Endometrial microvascular endothelial cells (primary cell): ENCODE measurements at regions not wholly inside any gene's neighbourhood (a gene's known extent, or its start where the extent isn't known, plus 50 kb on each side); places are given as distances from the start of the nearest gene placed in this dataset.

Experiments used
- in situ Hi-C: cut with HindIII; loops from 2 replicates; pipeline ENCODE4 v1.10.0; 2017; ENCODE audit warnings: low sequenced_read_pairs, low pct_unique_long_range_greater_than_20kb; ENCODE audit errors: inconsistent ontology term

DNA sequence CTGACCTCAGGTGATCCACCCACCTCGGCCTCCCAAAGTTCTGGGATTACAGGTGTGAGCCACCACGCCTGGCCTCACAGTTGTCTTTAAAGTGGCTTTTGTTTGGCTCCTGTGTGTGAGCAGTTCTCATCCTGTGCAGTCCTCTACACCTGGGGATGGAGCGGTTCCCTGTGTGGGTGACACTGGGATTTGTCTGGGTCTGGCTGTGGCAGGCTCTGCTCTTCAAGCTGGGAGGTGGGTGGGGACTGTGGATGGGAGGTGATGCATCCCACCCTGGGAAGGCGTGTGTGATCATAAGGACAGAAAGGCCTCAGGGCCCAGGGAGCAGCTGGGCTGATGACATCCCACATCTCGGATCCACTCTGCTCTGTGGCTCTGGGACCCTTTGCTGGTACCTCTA lies 1266.8 kb downstream of the BRD1 start:
- in situ Hi-C loops = no loop called here

DNA sequence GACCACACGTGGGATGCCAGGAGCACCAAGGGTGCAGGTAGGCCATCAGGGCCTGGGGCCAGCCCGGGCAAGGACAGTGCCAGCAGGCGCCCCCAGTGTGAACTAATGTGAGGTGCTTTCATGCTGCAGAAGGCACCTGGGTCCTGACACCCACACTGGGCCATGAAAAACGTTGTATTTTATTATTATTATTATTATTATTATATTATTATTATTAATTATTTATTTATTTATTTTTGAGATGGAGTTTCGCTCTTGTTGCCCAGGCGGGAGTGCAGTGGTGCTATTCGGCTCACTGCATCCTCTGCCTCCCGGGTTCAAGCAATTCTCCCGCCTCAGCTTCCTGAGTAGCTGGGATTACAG lies 1267.3 kb downstream of the BRD1 start:
- in situ Hi-C loops = no loop called here

DNA sequence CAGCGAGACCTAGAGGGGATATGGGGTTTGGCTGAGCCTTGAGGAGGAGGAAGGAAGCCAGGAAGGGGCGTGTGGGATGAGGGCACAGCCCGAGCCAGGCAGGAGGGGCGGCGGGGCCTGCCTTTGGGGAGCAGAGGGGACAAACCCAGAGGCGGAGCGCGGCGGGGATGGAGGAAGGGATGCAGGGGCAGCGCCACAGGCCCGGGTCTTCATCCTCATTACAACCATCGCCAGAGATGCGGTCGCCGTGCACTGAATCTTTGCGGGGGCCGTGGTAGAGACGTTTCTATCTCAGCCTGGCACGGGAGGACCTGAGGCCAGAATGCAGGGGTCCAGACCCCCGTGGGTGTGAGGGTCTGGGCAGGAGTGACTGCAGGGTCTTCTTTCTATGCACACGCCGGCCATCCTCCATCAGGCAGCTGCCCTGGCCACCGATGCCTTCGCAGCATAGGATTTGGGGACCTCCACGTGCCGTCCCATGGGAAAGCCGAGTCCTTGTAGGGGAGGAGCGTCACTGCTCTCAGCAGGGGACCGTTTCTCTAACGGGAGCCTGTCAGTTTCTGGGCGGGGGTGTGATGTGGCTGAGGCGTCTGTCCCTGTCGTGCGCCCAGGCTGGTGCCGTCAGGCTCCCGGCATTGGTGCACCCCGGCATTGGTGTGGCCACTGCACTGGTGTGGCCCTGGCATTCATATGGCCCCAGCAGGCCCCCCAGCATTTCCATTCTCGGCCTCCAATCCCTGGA lies 1267.9 kb downstream of the BRD1 start:
- in situ Hi-C loops = no loop called here

- in situ Hi-C loops = no loop called here
These were observed 1268.9 kb downstream of the BRD1 start for GRCh38 chr22:48558606-48559402.

- in situ Hi-C loops = no loop called here
These were observed 1269.7 kb downstream of the BRD1 start for GRCh38 chr22:48558016-48558415.

DNA sequence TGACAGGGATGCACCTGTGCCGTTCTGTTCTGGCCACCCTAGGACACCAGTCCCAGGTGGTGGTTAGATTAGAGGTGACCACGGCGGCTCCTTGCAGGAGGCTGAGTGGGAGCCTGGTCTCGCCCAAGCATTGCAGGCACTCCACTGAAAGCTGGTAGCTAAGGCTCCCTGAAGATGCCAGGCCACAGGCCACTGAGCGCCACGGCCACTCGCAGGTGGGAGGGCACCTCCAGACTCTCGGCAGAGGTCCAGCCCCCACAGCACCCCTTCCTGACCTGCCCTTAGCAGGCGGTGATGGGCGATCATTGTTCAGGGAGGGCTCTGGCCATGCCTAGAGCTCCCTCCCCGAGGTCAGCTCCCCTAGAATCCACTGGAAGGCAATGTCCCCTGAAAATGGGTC lies 1270.2 kb downstream of the BRD1 start:
- in situ Hi-C loops = no loop called here

- in situ Hi-C loops = no loop called here
These were observed 1270.9 kb downstream of the BRD1 start for GRCh38 chr22:48556751-48557150.

GRCh38 chr22:48556222-48556621 lies 1271.5 kb downstream of the BRD1 start:
- in situ Hi-C loops = no loop called here

DNA sequence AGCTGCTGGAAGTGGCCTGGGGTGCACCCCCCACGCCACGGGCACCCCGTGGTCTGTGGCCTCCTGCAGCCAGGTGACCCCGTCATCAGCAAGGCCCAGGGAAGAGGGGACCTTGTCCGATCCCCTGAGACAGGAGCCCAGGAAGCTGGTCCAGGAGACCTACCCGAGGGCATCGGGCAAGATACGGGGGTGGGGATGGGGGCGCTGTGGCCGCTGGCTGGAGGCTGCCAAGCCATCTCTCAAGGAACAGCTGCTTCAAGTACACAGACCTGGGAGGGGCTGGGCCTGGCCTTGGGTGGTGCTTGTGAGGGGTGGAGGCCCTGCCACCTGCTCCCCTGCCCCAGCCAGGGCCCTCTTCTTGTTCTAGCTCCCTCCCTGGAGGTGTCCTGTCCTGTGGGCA lies 1272.1 kb downstream of the BRD1 start:
- in situ Hi-C loops = no loop called here

DNA sequence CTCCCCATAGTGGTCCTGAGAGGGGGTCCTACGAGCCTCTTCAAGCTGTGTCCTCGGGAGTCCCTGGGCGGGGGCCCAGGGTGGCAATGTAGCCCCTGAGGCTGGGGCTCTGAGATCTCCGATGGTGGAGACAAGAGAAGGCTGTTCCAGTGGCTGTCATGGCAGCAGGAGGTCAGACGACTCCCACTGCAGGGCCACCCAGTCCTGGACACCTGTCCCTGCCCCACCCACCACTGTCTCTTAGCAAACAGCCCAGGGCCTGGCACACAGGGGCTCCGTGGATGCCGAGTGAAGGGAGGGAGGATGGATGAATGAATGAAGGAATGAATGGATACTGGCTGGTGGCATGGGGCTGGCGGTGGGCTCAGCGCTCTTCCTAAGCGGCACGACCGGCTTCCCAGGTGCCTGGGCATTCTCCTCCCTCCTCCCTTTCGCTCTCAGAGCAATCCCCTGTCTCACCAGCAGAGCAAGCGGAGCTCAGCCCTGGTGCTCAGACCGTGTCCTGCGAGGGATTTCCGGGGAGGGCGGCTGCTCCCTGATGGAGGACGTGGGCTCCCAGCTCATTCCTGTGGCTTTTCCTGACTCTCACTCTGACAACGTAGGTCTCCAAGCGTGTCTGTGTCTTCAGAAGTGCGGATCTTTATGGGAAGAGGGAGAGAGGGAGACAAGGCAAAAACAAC lies 1272.6 kb downstream of the BRD1 start:
- in situ Hi-C loops = no loop called here

- in situ Hi-C loops = no loop called here
These were observed 1273.9 kb downstream of the BRD1 start for GRCh38 chr22:48553694-48554308.

- in situ Hi-C loops = no loop called here
These were observed 1274.6 kb downstream of the BRD1 start for GRCh38 chr22:48553119-48553518.

- in situ Hi-C loops = no loop called here
These were observed 1275.9 kb downstream of the BRD1 start for GRCh38 chr22:48551716-48552268.

- in situ Hi-C loops = no loop called here
These were observed 1276.6 kb downstream of the BRD1 start for GRCh38 chr22:48551061-48551460.

DNA sequence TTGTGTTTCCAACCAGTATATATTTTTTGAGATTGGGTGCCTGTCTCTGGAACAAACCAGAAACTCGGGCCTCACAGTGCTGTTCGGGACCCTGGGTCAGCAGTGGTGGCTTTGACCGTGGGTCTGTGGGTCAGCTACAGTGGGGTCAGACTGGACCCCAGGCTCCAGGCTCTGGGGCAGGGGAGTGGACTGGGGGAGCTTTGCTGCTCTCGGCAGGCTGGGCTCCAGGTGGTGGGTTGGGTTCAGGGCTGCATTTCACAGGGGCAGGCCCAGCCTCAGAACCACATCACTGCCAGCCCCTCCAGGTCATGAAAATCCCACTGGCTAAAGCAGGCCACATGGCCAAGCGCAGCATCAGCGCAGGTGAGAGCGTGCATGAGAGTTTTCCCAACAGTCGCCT lies 1279.3 kb downstream of the BRD1 start:
- in situ Hi-C loops = no loop called here

- in situ Hi-C loops = no loop called here
These were observed 1279.7 kb downstream of the BRD1 start for GRCh38 chr22:48547971-48548370.

DNA sequence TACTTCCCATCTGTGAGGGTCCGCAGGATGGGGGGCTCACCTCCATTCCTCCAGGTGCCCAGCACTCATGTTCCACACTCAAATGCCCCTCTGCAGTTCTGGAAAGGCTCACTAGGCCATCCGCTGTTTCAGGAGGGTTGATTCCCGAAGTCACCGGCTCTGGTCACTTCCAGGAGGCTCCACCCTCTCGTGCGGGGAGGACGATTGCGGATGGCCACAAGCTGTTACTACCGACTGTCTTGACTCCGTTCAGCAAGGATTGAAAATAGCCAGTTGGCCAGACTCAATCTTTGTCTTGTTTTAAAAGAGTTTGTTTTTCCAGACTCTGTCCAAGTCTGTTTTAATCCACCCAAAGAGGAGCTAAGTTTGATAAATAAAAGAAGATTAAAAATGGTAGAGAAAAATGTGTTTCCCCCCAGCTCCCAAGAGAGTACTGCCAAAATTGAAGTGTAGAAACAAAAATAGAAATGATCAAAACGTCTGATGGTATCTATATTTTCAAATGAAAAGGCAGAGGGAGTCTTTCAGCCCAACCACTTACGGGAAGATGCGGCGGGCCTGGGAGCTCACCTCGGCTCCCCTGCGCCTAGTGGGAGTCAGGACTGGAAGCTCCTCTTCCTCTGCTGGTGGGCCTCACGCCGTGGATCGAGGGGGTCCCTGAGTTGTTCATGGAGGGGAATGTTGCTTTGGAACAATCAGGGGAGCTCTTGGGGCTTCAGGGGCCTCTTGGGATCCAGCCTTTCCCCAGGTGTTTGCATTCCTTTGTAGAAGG lies 1280.8 kb downstream of the BRD1 start:
- in situ Hi-C loops = no loop called here

- in situ Hi-C loops = no loop called here
These were observed 1281.7 kb downstream of the BRD1 start for GRCh38 chr22:48545987-48546386.
